ENCODE measurements at regions not wholly inside any gene's neighbourhood (a gene's known extent, or its start where the extent isn't known, plus 50 kb on each side); places are given as distances from the start of the nearest gene placed in this dataset.

DNA sequence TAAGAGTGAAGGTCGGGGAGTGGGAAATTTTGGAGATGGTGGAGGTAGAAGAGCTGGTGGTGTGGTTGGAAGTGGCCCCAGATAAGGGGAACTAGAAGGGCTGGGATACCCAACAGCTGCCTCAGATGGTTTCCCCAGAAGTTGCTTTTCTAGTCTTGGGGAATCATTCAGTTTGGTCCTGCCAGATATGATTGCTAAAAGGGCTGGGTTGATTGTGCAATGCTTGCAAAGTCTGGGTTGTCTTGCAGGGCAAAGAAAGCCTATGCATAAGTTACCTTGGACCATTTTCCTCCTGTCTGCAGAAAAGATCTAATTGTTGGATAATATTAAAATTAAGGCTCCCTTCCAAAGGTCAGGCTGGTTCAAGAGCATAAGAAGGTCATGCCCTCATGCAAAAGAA lies 213.8 kb upstream of the ZNF804B start:
- Histone ChIP-seq H3K27me3 (ENCODE audit: insufficient read depth) (no peaks in the 10 kb centered on the region), H3K4me1 (ENCODE audit: insufficient read depth) (no peaks in the 10 kb centered on the region), H3K27ac (ENCODE audit: low read depth) (no peak overlapping the region), H3K4me3 (no peak overlapping the region), H3K4me2 (no peak overlapping the region), H3K9me2 (ENCODE audit: insufficient read depth) (no peaks in the 10 kb centered on the region), H2AFZ (no peak overlapping the region), H4K20me1 (replicated peaks; ENCODE audit: insufficient read depth) (no peaks in the 10 kb centered on the region), H3K79me2 (replicated peaks; ENCODE audit: insufficient read depth) (no peaks in the 10 kb centered on the region), H3F3A (replicated peaks; ENCODE audit: low read depth) (no peaks in the 10 kb centered on the region), H3K36me3 (ENCODE audit: insufficient read depth) (no peaks in the 10 kb centered on the region; the same call in 1 of the 2 replicates)
- Mint-ChIP-seq H3K36me3 (ENCODE audit: low read depth) (peaks cover 27% of the 10 kb centered on the region), H3K27me3 (ENCODE audit: insufficient read depth, low read depth, poor library complexity) (peaks cover 2% of the 10 kb centered on the region), H3K4me3 (no peak overlapping the region), H3K9me3 (peaks cover 42% of the 10 kb centered on the region), H3K27ac (no peak overlapping the region), H3K4me1 (no peaks in the 10 kb centered on the region)
- ATAC-seq (no peak), DNase-seq (ENCODE audit: low spot score) (no peak)
- TF ChIP-seq ZNF114 (CRISPR knock-in tag; IDR thresholded peaks at IDR 0.05), result no peak
- TF ChIP-seq, protein P1, sequence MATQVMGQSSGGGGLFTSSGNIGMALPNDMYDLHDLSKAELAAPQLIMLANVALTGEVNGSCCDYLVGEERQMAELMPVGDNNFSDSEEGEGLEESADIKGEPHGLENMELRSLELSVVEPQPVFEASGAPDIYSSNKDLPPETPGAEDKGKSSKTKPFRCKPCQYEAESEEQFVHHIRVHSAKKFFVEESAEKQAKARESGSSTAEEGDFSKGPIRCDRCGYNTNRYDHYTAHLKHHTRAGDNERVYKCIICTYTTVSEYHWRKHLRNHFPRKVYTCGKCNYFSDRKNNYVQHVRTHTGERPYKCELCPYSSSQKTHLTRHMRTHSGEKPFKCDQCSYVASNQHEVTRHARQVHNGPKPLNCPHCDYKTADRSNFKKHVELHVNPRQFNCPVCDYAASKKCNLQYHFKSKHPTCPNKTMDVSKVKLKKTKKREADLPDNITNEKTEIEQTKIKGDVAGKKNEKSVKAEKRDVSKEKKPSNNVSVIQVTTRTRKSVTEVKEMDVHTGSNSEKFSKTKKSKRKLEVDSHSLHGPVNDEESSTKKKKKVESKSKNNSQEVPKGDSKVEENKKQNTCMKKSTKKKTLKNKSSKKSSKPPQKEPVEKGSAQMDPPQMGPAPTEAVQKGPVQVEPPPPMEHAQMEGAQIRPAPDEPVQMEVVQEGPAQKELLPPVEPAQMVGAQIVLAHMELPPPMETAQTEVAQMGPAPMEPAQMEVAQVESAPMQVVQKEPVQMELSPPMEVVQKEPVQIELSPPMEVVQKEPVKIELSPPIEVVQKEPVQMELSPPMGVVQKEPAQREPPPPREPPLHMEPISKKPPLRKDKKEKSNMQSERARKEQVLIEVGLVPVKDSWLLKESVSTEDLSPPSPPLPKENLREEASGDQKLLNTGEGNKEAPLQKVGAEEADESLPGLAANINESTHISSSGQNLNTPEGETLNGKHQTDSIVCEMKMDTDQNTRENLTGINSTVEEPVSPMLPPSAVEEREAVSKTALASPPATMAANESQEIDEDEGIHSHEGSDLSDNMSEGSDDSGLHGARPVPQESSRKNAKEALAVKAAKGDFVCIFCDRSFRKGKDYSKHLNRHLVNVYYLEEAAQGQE (IDR thresholded peaks at IDR 0.05; ENCODE audit: unreplicated experiment), result no peak
- no peak for TF ChIP-seq EZH2 (IDR thresholded peaks at IDR 0.05; ENCODE audit: low read depth, unreplicated experiment)
- TF ChIP-seq, protein P2, sequence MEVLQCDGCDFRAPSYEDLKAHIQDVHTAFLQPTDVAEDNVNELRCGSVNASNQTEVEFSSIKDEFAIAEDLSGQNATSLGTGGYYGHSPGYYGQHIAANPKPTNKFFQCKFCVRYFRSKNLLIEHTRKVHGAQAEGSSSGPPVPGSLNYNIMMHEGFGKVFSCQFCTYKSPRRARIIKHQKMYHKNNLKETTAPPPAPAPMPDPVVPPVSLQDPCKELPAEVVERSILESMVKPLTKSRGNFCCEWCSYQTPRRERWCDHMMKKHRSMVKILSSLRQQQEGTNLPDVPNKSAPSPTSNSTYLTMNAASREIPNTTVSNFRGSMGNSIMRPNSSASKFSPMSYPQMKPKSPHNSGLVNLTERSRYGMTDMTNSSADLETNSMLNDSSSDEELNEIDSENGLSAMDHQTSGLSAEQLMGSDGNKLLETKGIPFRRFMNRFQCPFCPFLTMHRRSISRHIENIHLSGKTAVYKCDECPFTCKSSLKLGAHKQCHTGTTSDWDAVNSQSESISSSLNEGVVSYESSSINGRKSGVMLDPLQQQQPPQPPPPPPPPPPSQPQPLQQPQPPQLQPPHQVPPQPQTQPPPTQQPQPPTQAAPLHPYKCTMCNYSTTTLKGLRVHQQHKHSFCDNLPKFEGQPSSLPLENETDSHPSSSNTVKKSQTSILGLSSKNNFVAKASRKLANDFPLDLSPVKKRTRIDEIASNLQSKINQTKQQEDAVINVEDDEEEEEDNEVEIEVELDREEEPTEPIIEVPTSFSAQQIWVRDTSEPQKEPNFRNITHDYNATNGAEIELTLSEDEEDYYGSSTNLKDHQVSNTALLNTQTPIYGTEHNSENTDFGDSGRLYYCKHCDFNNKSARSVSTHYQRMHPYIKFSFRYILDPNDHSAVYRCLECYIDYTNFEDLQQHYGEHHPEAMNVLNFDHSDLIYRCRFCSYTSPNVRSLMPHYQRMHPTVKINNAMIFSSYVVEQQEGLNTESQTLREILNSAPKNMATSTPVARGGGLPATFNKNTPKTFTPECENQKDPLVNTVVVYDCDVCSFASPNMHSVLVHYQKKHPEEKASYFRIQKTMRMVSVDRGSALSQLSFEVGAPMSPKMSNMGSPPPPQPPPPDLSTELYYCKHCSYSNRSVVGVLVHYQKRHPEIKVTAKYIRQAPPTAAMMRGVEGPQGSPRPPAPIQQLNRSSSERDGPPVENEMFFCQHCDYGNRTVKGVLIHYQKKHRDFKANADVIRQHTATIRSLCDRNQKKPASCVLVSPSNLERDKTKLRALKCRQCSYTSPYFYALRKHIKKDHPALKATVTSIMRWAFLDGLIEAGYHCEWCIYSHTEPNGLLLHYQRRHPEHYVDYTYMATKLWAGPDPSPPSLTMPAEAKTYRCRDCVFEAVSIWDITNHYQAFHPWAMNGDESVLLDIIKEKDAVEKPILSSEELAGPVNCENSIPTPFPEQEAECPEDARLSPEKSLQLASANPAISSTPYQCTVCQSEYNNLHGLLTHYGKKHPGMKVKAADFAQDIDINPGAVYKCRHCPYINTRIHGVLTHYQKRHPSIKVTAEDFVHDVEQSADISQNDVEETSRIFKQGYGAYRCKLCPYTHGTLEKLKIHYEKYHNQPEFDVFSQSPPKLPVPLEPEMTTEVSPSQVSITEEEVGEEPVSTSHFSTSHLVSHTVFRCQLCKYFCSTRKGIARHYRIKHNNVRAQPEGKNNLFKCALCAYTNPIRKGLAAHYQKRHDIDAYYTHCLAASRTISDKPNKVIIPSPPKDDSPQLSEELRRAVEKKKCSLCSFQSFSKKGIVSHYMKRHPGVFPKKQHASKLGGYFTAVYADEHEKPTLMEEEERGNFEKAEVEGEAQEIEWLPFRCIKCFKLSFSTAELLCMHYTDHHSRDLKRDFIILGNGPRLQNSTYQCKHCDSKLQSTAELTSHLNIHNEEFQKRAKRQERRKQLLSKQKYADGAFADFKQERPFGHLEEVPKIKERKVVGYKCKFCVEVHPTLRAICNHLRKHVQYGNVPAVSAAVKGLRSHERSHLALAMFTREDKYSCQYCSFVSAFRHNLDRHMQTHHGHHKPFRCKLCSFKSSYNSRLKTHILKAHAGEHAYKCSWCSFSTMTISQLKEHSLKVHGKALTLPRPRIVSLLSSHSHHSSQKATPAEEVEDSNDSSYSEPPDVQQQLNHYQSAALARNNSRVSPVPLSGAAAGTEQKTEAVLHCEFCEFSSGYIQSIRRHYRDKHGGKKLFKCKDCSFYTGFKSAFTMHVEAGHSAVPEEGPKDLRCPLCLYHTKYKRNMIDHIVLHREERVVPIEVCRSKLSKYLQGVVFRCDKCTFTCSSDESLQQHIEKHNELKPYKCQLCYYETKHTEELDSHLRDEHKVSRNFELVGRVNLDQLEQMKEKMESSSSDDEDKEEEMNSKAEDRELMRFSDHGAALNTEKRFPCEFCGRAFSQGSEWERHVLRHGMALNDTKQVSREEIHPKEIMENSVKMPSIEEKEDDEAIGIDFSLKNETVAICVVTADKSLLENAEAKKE (CRISPR knock-in tag; IDR thresholded peaks at IDR 0.05), result no peak
- TF ChIP-seq, protein P3, sequence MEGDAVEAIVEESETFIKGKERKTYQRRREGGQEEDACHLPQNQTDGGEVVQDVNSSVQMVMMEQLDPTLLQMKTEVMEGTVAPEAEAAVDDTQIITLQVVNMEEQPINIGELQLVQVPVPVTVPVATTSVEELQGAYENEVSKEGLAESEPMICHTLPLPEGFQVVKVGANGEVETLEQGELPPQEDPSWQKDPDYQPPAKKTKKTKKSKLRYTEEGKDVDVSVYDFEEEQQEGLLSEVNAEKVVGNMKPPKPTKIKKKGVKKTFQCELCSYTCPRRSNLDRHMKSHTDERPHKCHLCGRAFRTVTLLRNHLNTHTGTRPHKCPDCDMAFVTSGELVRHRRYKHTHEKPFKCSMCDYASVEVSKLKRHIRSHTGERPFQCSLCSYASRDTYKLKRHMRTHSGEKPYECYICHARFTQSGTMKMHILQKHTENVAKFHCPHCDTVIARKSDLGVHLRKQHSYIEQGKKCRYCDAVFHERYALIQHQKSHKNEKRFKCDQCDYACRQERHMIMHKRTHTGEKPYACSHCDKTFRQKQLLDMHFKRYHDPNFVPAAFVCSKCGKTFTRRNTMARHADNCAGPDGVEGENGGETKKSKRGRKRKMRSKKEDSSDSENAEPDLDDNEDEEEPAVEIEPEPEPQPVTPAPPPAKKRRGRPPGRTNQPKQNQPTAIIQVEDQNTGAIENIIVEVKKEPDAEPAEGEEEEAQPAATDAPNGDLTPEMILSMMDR (conservative IDR thresholded peaks at IDR 0.05; ENCODE audit: low read depth in 2 of 2), result no peak
- TF ChIP-seq ZNF331 (CRISPR knock-in tag; IDR thresholded peaks at IDR 0.05; ENCODE audit: low read depth), result no peak
- no peak for TF ChIP-seq EZH2phosphoT487 (IDR thresholded peaks at IDR 0.05; ENCODE audit: unreplicated experiment)
- no peak for TF ChIP-seq CREB1 (CRISPR knock-in tag; IDR thresholded peaks at IDR 0.05; ENCODE audit: low read depth)
